ENCODE measurements at regions not wholly inside any gene's neighbourhood (a gene's known extent, or its start where the extent isn't known, plus 50 kb on each side); places are given as distances from the start of the nearest gene placed in this dataset.

DNA sequence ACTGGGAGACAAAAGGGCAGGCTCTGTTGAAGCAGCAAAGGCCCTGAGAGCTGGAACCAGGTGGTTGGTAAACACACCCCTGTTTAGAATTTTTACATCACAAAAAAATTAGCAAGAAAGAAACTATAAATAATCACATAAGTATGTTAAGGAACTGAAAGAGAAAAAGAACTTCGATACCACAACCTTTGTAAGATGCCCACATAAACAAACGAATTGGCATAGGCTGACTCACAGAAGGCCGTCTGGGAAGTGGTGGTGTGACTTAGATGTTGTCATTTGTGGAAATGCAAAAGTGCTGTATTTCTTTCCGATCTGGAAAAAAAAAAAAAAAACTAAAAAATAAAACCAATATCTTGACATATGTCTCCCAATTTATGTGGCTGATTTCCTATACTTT is 235.1 kb downstream of the USP46 start:
- TF ChIP-seq, protein P1, sequence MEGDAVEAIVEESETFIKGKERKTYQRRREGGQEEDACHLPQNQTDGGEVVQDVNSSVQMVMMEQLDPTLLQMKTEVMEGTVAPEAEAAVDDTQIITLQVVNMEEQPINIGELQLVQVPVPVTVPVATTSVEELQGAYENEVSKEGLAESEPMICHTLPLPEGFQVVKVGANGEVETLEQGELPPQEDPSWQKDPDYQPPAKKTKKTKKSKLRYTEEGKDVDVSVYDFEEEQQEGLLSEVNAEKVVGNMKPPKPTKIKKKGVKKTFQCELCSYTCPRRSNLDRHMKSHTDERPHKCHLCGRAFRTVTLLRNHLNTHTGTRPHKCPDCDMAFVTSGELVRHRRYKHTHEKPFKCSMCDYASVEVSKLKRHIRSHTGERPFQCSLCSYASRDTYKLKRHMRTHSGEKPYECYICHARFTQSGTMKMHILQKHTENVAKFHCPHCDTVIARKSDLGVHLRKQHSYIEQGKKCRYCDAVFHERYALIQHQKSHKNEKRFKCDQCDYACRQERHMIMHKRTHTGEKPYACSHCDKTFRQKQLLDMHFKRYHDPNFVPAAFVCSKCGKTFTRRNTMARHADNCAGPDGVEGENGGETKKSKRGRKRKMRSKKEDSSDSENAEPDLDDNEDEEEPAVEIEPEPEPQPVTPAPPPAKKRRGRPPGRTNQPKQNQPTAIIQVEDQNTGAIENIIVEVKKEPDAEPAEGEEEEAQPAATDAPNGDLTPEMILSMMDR (optimal IDR thresholded peaks at IDR 0.05 in 1 of 3, IDR thresholded peaks at IDR 0.05 in 1 of 3, conservative IDR thresholded peaks at IDR 0.05 in 1 of 3; ENCODE audit: extremely low read depth in 1 of 3, insufficient read depth in 2 of 3, low read length in 3 of 3) = no peak
- TF ChIP-seq EZH2 (IDR thresholded peaks at IDR 0.05; ENCODE audit: low read length) = no peak
